ENCODE measurements at regions not wholly inside any gene's neighbourhood (a gene's known extent, or its start where the extent isn't known, plus 50 kb on each side); places are given as distances from the start of the nearest gene placed in this dataset.

GRCh38 chr15:39054128-39054732 lies 489.6 kb upstream of the RASGRP1 start:
- H3K27me3 ChIP-seq (replicated peaks in 1 of 7) = no peaks in the 10 kb centered on the region
- H3K4me1 ChIP-seq = no peaks in the 10 kb centered on the region
- no peak overlapping the region for H3K4me3 ChIP-seq
- TF ChIP-seq CTCF (IDR thresholded peaks at IDR 0.05 in 8 of 11, conservative IDR thresholded peaks at IDR 0.05 in 3 of 11) (no peak), POLR2AphosphoS5 (IDR thresholded peaks at IDR 0.05) (no peak), POLR2A (IDR thresholded peaks at IDR 0.05) (no peak)
- intact Hi-C loops (cut with DNase I; ENCODE audit: low total_unique reads) = no loop called here
- DNase-seq = no peak
- peaks cover 0 to 20% (median 16%) of the 10 kb centered on the region in 8 donors for H3K9me3 ChIP-seq
- H3K36me3 ChIP-seq = no peaks in the 10 kb centered on the region
- WGBS, 5 donors = 80 to 91% (median 83%) methylated on average over 5 of the region's 5 CpGs
- H3K27ac ChIP-seq = no peak overlapping the region

- Histone ChIP-seq H3K4me3 (no peak overlapping the region), H3K4me1 (no peaks in the 10 kb centered on the region), H3K27ac (no peak overlapping the region), H3K27me3 (replicated peaks in 1 of 7) (no peaks in the 10 kb centered on the region), H3K9me3 (no peaks in the 10 kb centered on the region), H3K36me3 (no peaks in the 10 kb centered on the region)
- 92 to 98% (median 97%) methylated on average over 1 of the region's 1 CpG for WGBS, 5 donors
- intact Hi-C loops (cut with DNase I; ENCODE audit: low total_unique reads) = no loop called here
- no peak for DNase-seq
- no peak for TF ChIP-seq POLR2A (IDR thresholded peaks at IDR 0.05)
- TF ChIP-seq POLR2AphosphoS5 (IDR thresholded peaks at IDR 0.05) = no peak
Observed at GRCh38 chr15:39056357-39056756, 491.7 kb upstream of the RASGRP1 start.

GRCh38 chr15:39058351-39059131 lies 493.9 kb upstream of the RASGRP1 start:
- Histone ChIP-seq H3K27me3 (replicated peaks in 1 of 7) (no peaks in the 10 kb centered on the region), H3K27ac (no peak overlapping the region), H3K4me1 (no peaks in the 10 kb centered on the region), H3K36me3 (no peaks in the 10 kb centered on the region), H3K4me3 (no peak overlapping the region), H3K9me3 (no peaks in the 10 kb centered on the region)
- intact Hi-C loops (cut with DNase I; ENCODE audit: low total_unique reads) = no loop called here
- no peak for DNase-seq
- TF ChIP-seq CTCF (IDR thresholded peaks at IDR 0.05 in 8 of 11, conservative IDR thresholded peaks at IDR 0.05 in 3 of 11) (no peak), POLR2A (IDR thresholded peaks at IDR 0.05) (no peak), POLR2AphosphoS5 (IDR thresholded peaks at IDR 0.05) (no peak)
- 79 to 90% (median 85%) methylated on average over 6 of the region's 6 CpGs for WGBS, 5 donors

- Histone ChIP-seq H3K4me3 (no peak overlapping the region), H3K27ac (no peak overlapping the region), H3K36me3 (no peaks in the 10 kb centered on the region), H3K4me1 (no peaks in the 10 kb centered on the region), H3K27me3 (replicated peaks in 1 of 7) (peaks cover 0 to 3% (median 0%) of the 10 kb centered on the region in 7 donors), H3K9me3 (no peaks in the 10 kb centered on the region)
- WGBS, 5 donors = 81 to 96% (median 91%) methylated on average over 4 of the region's 4 CpGs
- TF ChIP-seq POLR2A (IDR thresholded peaks at IDR 0.05) (no peak), POLR2AphosphoS5 (IDR thresholded peaks at IDR 0.05) (no peak), CTCF (IDR thresholded peaks at IDR 0.05 in 8 of 11, conservative IDR thresholded peaks at IDR 0.05 in 3 of 11) (no peak)
- DNase-seq = no peak
- intact Hi-C loops (cut with DNase I; ENCODE audit: low total_unique reads) = no loop called here
Observed at GRCh38 chr15:39059917-39060316, 495.3 kb upstream of the RASGRP1 start.

All from spleen (tissue), 11 donors.